H1 (cell line): ENCODE measurements at regions not wholly inside any gene's neighbourhood (a gene's known extent, or its start where the extent isn't known, plus 50 kb on each side); places are given as distances from the start of the nearest gene placed in this dataset.

Experiments used
- ATF2 ChIP-seq: IDR thresholded peaks from 2 replicates; pipeline ENCODE4 v1.6.1; 2012; ENCODE audit warnings: low read length, inconsistent platforms
- CHD2 ChIP-seq: IDR thresholded peaks from 2 replicates; pipeline ENCODE4 v1.6.1; 2012; ENCODE audit warnings: low read length, improper control_type of control experiment
- SUZ12 ChIP-seq: fragments of 200-600 bp; sonication (generic); IDR thresholded peaks from 2 replicates; pipeline ENCODE4 v1.6.1; 2012; ENCODE audit warnings: mild to moderate bottlenecking, inconsistent platforms, low read length, moderate library complexity, mixed read lengths
- TCF12 ChIP-seq: IDR thresholded peaks from 2 replicates; pipeline ENCODE4 v1.6.1; 2011; ENCODE audit warnings: low read depth, mild to moderate bottlenecking, low read length

- TF ChIP-seq ATF2 (no peak), SUZ12 (no peak), TCF12 (no peak), CHD2 (no peak)
Measured at GRCh38 chr14:44626423-44626822, 119.3 kb upstream of the FSCB start (continued).
